ENCODE measurements at regions not wholly inside any gene's neighbourhood (a gene's known extent, or its start where the extent isn't known, plus 50 kb on each side); places are given as distances from the start of the nearest gene placed in this dataset.

- Histone ChIP-seq H3K27ac (ENCODE audit: low read depth, low read length) (no peak overlapping the region), H3K4me3 (ENCODE audit: low read length in 2 of 2) (no peak overlapping the region), H3K4me1 (ENCODE audit: insufficient read depth, low read length) (no peaks in the 10 kb centered on the region), H3K9me3 (ENCODE audit: control insufficient read depth in 1 of 2, low read length in 2 of 2) (no peaks in the 10 kb centered on the region), H3K36me3 (ENCODE audit: insufficient read depth, low read length) (no peaks in the 10 kb centered on the region), H3K27me3 (ENCODE audit: insufficient read depth, low read length) (no peaks in the 10 kb centered on the region)
- peaks cover 0 to 2% (median 0%) of the 10 kb centered on the region in 8 donors for H3K9me3 Mint-ChIP-seq
- H3K4me3 Mint-ChIP-seq = no peak overlapping the region
- H3K4me1 Mint-ChIP-seq = no peaks in the 10 kb centered on the region
- H3K27me3 Mint-ChIP-seq = no peaks in the 10 kb centered on the region
- ChIA-PET POLR2A (ENCODE audit: partially characterized antibody) (no interaction called here), CTCF (ENCODE audit: partially characterized antibody) (no interaction called here)
- no peak overlapping the region for H3K27ac Mint-ChIP-seq
- DNase-seq = no peak
- H3K36me3 Mint-ChIP-seq = no peaks in the 10 kb centered on the region
- intact Hi-C loops (cut with micrococcal nuclease) = no loop called here
Measured at GRCh38 chr10:57699944-57700343, 567.8 kb downstream of the IPMK start.

GRCh38 chr10:57696641-57697040, 571.1 kb downstream of the IPMK start:
- Mint-ChIP-seq H3K4me3 (no peak overlapping the region), H3K27ac (no peak overlapping the region), H3K9me3 (peaks cover 0 to 4% (median 0%) of the 10 kb centered on the region in 8 donors), H3K27me3 (no peaks in the 10 kb centered on the region), H3K36me3 (no peaks in the 10 kb centered on the region), H3K4me1 (no peaks in the 10 kb centered on the region)
- DNase-seq = no peak
- Histone ChIP-seq H3K36me3 (ENCODE audit: insufficient read depth, low read length) (no peaks in the 10 kb centered on the region), H3K27me3 (ENCODE audit: insufficient read depth, low read length) (no peaks in the 10 kb centered on the region), H3K4me1 (ENCODE audit: insufficient read depth, low read length) (no peaks in the 10 kb centered on the region), H3K4me3 (ENCODE audit: low read length in 2 of 2) (no peak overlapping the region), H3K9me3 (ENCODE audit: control insufficient read depth in 1 of 2, low read length in 2 of 2) (no peaks in the 10 kb centered on the region), H3K27ac (ENCODE audit: low read depth, low read length) (no peak overlapping the region)
- ChIA-PET POLR2A (ENCODE audit: partially characterized antibody) (no interaction called here), CTCF (ENCODE audit: partially characterized antibody) (no interaction called here)
- intact Hi-C loops (cut with micrococcal nuclease) = no loop called here

GRCh38 chr10:57694956-57695608, 572.6 kb downstream of the IPMK start:
- H3K27me3 ChIP-seq (ENCODE audit: insufficient read depth, low read length) = no peaks in the 10 kb centered on the region
- intact Hi-C loops (cut with micrococcal nuclease) = no loop called here
- no peak overlapping the region for H3K4me3 Mint-ChIP-seq
- CTCF ChIA-PET (ENCODE audit: partially characterized antibody) = no interaction called here
- H3K27ac ChIP-seq (ENCODE audit: low read depth, low read length) = no peak overlapping the region
- H3K36me3 ChIP-seq (ENCODE audit: insufficient read depth, low read length) = no peaks in the 10 kb centered on the region
- no peak overlapping the region for H3K27ac Mint-ChIP-seq
- H3K36me3 Mint-ChIP-seq = no peaks in the 10 kb centered on the region
- no peaks in the 10 kb centered on the region for H3K9me3 ChIP-seq (ENCODE audit: control insufficient read depth in 1 of 2, low read length in 2 of 2)
- H3K4me3 ChIP-seq (ENCODE audit: low read length in 2 of 2) = no peak overlapping the region
- DNase-seq = no peak
- H3K27me3 Mint-ChIP-seq = no peaks in the 10 kb centered on the region
- H3K9me3 Mint-ChIP-seq = peaks cover 0 to 4% (median under 1%) of the 10 kb centered on the region in 8 donors
- POLR2A ChIA-PET (ENCODE audit: partially characterized antibody) = no interaction called here
- no peaks in the 10 kb centered on the region for H3K4me1 ChIP-seq (ENCODE audit: insufficient read depth, low read length)
- H3K4me1 Mint-ChIP-seq = no peaks in the 10 kb centered on the region

GRCh38 chr10:57692255-57692980, 575.3 kb downstream of the IPMK start:
- CTCF ChIA-PET (ENCODE audit: partially characterized antibody) = no interaction called here
- Histone ChIP-seq H3K27me3 (ENCODE audit: insufficient read depth, low read length) (no peaks in the 10 kb centered on the region), H3K36me3 (ENCODE audit: insufficient read depth, low read length) (no peaks in the 10 kb centered on the region), H3K27ac (ENCODE audit: low read depth, low read length) (no peak overlapping the region), H3K4me1 (ENCODE audit: insufficient read depth, low read length) (no peaks in the 10 kb centered on the region), H3K9me3 (ENCODE audit: control insufficient read depth in 1 of 2, low read length in 2 of 2) (no peaks in the 10 kb centered on the region), H3K4me3 (ENCODE audit: low read length in 2 of 2) (no peak overlapping the region)
- POLR2A ChIA-PET (ENCODE audit: partially characterized antibody) = no interaction called here
- Mint-ChIP-seq H3K9me3 (peaks cover 0 to 4% (median 0%) of the 10 kb centered on the region in 8 donors), H3K36me3 (no peaks in the 10 kb centered on the region), H3K27me3 (no peaks in the 10 kb centered on the region), H3K4me1 (no peaks in the 10 kb centered on the region), H3K27ac (no peak overlapping the region), H3K4me3 (no peak overlapping the region)
- no peak for DNase-seq
- intact Hi-C loops (cut with micrococcal nuclease) = no loop called here

GRCh38 chr10:57689596-57690297, 577.9 kb downstream of the IPMK start:
- H3K4me3 ChIP-seq (ENCODE audit: low read length in 2 of 2) = no peak overlapping the region
- DNase-seq = no peak
- Mint-ChIP-seq H3K4me3 (no peak overlapping the region), H3K27me3 (no peaks in the 10 kb centered on the region), H3K36me3 (no peaks in the 10 kb centered on the region), H3K27ac (no peak overlapping the region), H3K9me3 (peaks cover 0 to 3% (median 0%) of the 10 kb centered on the region in 8 donors), H3K4me1 (no peaks in the 10 kb centered on the region)
- H3K36me3 ChIP-seq (ENCODE audit: insufficient read depth, low read length) = no peaks in the 10 kb centered on the region
- ChIA-PET CTCF (ENCODE audit: partially characterized antibody) (no interaction called here), POLR2A (ENCODE audit: partially characterized antibody) (no interaction called here)
- intact Hi-C loops (cut with micrococcal nuclease) = no loop called here
- H3K27ac ChIP-seq (ENCODE audit: low read depth, low read length) = no peak overlapping the region
- no peaks in the 10 kb centered on the region for H3K27me3 ChIP-seq (ENCODE audit: insufficient read depth, low read length)
- no peaks in the 10 kb centered on the region for H3K9me3 ChIP-seq (ENCODE audit: control insufficient read depth in 1 of 2, low read length in 2 of 2)
- no peaks in the 10 kb centered on the region for H3K4me1 ChIP-seq (ENCODE audit: insufficient read depth, low read length)

- Mint-ChIP-seq H3K4me1 (no peaks in the 10 kb centered on the region), H3K27me3 (no peaks in the 10 kb centered on the region), H3K4me3 (no peak overlapping the region), H3K27ac (no peak overlapping the region), H3K9me3 (peaks cover 0 to 15% (median 4%) of the 10 kb centered on the region in 8 donors), H3K36me3 (no peaks in the 10 kb centered on the region)
- Histone ChIP-seq H3K36me3 (ENCODE audit: insufficient read depth, low read length) (no peaks in the 10 kb centered on the region), H3K4me1 (ENCODE audit: insufficient read depth, low read length) (no peaks in the 10 kb centered on the region), H3K4me3 (ENCODE audit: low read length in 2 of 2) (no peak overlapping the region), H3K9me3 (ENCODE audit: control insufficient read depth in 1 of 2, low read length in 2 of 2) (no peaks in the 10 kb centered on the region), H3K27me3 (ENCODE audit: insufficient read depth, low read length) (no peaks in the 10 kb centered on the region), H3K27ac (ENCODE audit: low read depth, low read length) (no peak overlapping the region)
- DNase-seq = no peak
- POLR2A ChIA-PET (ENCODE audit: partially characterized antibody) = no interaction called here
- intact Hi-C loops (cut with micrococcal nuclease) = no loop called here
- CTCF ChIA-PET (ENCODE audit: partially characterized antibody) = no interaction called here
Measured at GRCh38 chr10:57679916-57680315, 587.8 kb downstream of the IPMK start.

- H3K27ac ChIP-seq (ENCODE audit: low read depth, low read length) = no peak overlapping the region
- DNase-seq = no peak
- POLR2A ChIA-PET (ENCODE audit: partially characterized antibody) = no interaction called here
- H3K36me3 ChIP-seq (ENCODE audit: insufficient read depth, low read length) = no peaks in the 10 kb centered on the region
- Mint-ChIP-seq H3K27ac (no peak overlapping the region), H3K36me3 (no peaks in the 10 kb centered on the region), H3K27me3 (no peaks in the 10 kb centered on the region), H3K4me1 (no peaks in the 10 kb centered on the region), H3K9me3 (peaks cover 0 to 10% (median 6%) of the 10 kb centered on the region in 8 donors), H3K4me3 (no peak overlapping the region)
- CTCF ChIA-PET (ENCODE audit: partially characterized antibody) = no interaction called here
- no peaks in the 10 kb centered on the region for H3K27me3 ChIP-seq (ENCODE audit: insufficient read depth, low read length)
- no peaks in the 10 kb centered on the region for H3K4me1 ChIP-seq (ENCODE audit: insufficient read depth, low read length)
- no peaks in the 10 kb centered on the region for H3K9me3 ChIP-seq (ENCODE audit: control insufficient read depth in 1 of 2, low read length in 2 of 2)
- H3K4me3 ChIP-seq (ENCODE audit: low read length in 2 of 2) = no peak overlapping the region
- intact Hi-C loops (cut with micrococcal nuclease) = no loop called here
Measured at GRCh38 chr10:57675125-57675524, 592.6 kb downstream of the IPMK start.

Data from CD4-positive, alpha-beta memory T cell (primary cell).